Muscle layer of colon (tissue), 2 donors: ENCODE measurements at regions not wholly inside any gene's neighbourhood (a gene's known extent, or its start where the extent isn't known, plus 50 kb on each side); places are given as distances from the start of the nearest gene placed in this dataset.

Experiments used
- H3K27ac ChIP-seq: one replicate; pipeline ENCODE4 v1.7.0; 2013; ENCODE audit warnings: low read depth, mild to moderate bottlenecking, low read length, moderate library complexity
- H3K27me3 ChIP-seq, 2 donors: one replicate each; pipeline ENCODE4 v1.7.0; 2013; ENCODE audit warnings: low read length in 2 of 2, mild to moderate bottlenecking in 2 of 2; ENCODE audit not compliant: insufficient read depth in 2 of 2, control insufficient read depth in 1 of 2
- H3K36me3 ChIP-seq: one replicate; pipeline ENCODE4 v1.7.0; 2013; ENCODE audit warnings: mild to moderate bottlenecking, low read length; ENCODE audit not compliant: insufficient read depth
- H3K4me1 ChIP-seq: one replicate; pipeline ENCODE4 v1.7.0; 2013; ENCODE audit warnings: mild to moderate bottlenecking, low read length; ENCODE audit not compliant: insufficient read depth
- H3K4me3 ChIP-seq, 2 donors: one replicate each; pipeline ENCODE4 v1.7.0; 2013; ENCODE audit warnings: low read length in 2 of 2, low read depth in 1 of 2, mild to moderate bottlenecking in 1 of 2, moderate library complexity in 1 of 2
- H3K9ac ChIP-seq: one replicate; pipeline ENCODE4 v1.7.0; 2013; ENCODE audit warnings: low read length
- H3K9me3 ChIP-seq: one replicate; pipeline ENCODE4 v1.7.0; 2013; ENCODE audit warnings: mild to moderate bottlenecking, low read length
- donor health status: abdominal sarcoma.
- donor health status: Adenocarcinoma of cecum.

GRCh38 chr10:131751827-131752775, 148.7 kb upstream of the PPP2R2D start:
- H3K9me3 ChIP-seq = no peaks in the 10 kb centered on the region
- H3K4me1 ChIP-seq = no peaks in the 10 kb centered on the region
- H3K9ac ChIP-seq = no peak overlapping the region
- no peak overlapping the region for H3K4me3 ChIP-seq
- no peak overlapping the region for H3K27ac ChIP-seq
- H3K36me3 ChIP-seq = no peaks in the 10 kb centered on the region
- no peaks in the 10 kb centered on the region for H3K27me3 ChIP-seq

- H3K9ac ChIP-seq = no peak overlapping the region
- no peaks in the 10 kb centered on the region for H3K9me3 ChIP-seq
- H3K27ac ChIP-seq = no peak overlapping the region
- no peak overlapping the region for H3K4me3 ChIP-seq
- no peaks in the 10 kb centered on the region for H3K4me1 ChIP-seq
- H3K36me3 ChIP-seq = no peaks in the 10 kb centered on the region
- no peaks in the 10 kb centered on the region for H3K27me3 ChIP-seq
Observed at GRCh38 chr10:131753336-131753735, 147.5 kb upstream of the PPP2R2D start.

GRCh38 chr10:131755200-131755599, 145.6 kb upstream of the PPP2R2D start:
- no peaks in the 10 kb centered on the region for H3K4me1 ChIP-seq
- H3K36me3 ChIP-seq = no peaks in the 10 kb centered on the region
- no peak overlapping the region for H3K4me3 ChIP-seq
- no peak overlapping the region for H3K9ac ChIP-seq
- no peak overlapping the region for H3K27ac ChIP-seq
- H3K9me3 ChIP-seq = no peaks in the 10 kb centered on the region
- no peaks in the 10 kb centered on the region for H3K27me3 ChIP-seq

- Histone ChIP-seq H3K27ac (no peak overlapping the region), H3K4me1 (no peaks in the 10 kb centered on the region), H3K4me3 (no peak overlapping the region), H3K36me3 (no peaks in the 10 kb centered on the region), H3K9ac (no peak overlapping the region), H3K27me3 (no peaks in the 10 kb centered on the region), H3K9me3 (no peaks in the 10 kb centered on the region)
Observed at GRCh38 chr10:131757285-131758058, 143.3 kb upstream of the PPP2R2D start.

- H3K9me3 ChIP-seq = no peaks in the 10 kb centered on the region
- no peaks in the 10 kb centered on the region for H3K4me1 ChIP-seq
Observed at GRCh38 chr10:131758062-131758938, 142.5 kb upstream of the PPP2R2D start.

GRCh38 chr10:131758939-131759301, 141.9 kb upstream of the PPP2R2D start:
- H3K4me1 ChIP-seq = no peaks in the 10 kb centered on the region
- no peaks in the 10 kb centered on the region for H3K36me3 ChIP-seq
- H3K27ac ChIP-seq = no peak overlapping the region
- no peak overlapping the region for H3K4me3 ChIP-seq
- no peaks in the 10 kb centered on the region for H3K9me3 ChIP-seq
- H3K27me3 ChIP-seq = no peaks in the 10 kb centered on the region
- no peak overlapping the region for H3K9ac ChIP-seq

More at GRCh38 chr10:131758062-131758938, 142.5 kb upstream of the PPP2R2D start:
- no peak overlapping the region for H3K4me3 ChIP-seq
- H3K27me3 ChIP-seq = no peaks in the 10 kb centered on the region
- no peak overlapping the region for H3K27ac ChIP-seq
- no peak overlapping the region for H3K9ac ChIP-seq
- H3K36me3 ChIP-seq = no peaks in the 10 kb centered on the region

- no peaks in the 10 kb centered on the region for H3K36me3 ChIP-seq
- H3K4me1 ChIP-seq = no peaks in the 10 kb centered on the region
- no peak overlapping the region for H3K4me3 ChIP-seq
- H3K27ac ChIP-seq = no peak overlapping the region
- no peaks in the 10 kb centered on the region for H3K9me3 ChIP-seq
- no peaks in the 10 kb centered on the region for H3K27me3 ChIP-seq
- H3K9ac ChIP-seq = no peak overlapping the region
Observed at GRCh38 chr10:131759347-131759746, 141.5 kb upstream of the PPP2R2D start.

- no peaks in the 10 kb centered on the region for H3K27me3 ChIP-seq
- no peak overlapping the region for H3K27ac ChIP-seq
- H3K9ac ChIP-seq = no peak overlapping the region
- no peak overlapping the region for H3K4me3 ChIP-seq
- no peaks in the 10 kb centered on the region for H3K4me1 ChIP-seq
- no peaks in the 10 kb centered on the region for H3K9me3 ChIP-seq
- H3K36me3 ChIP-seq = no peaks in the 10 kb centered on the region
Observed at GRCh38 chr10:131760416-131761166, 140.2 kb upstream of the PPP2R2D start.

- Histone ChIP-seq H3K27me3 (no peaks in the 10 kb centered on the region), H3K4me1 (no peaks in the 10 kb centered on the region), H3K4me3 (no peak overlapping the region), H3K9ac (no peak overlapping the region), H3K36me3 (no peaks in the 10 kb centered on the region), H3K9me3 (no peaks in the 10 kb centered on the region), H3K27ac (no peak overlapping the region)
Observed at GRCh38 chr10:131762789-131763696, 137.8 kb upstream of the PPP2R2D start.

GRCh38 chr10:131764929-131765328, 135.9 kb upstream of the PPP2R2D start:
- Histone ChIP-seq H3K4me3 (no peak overlapping the region), H3K27me3 (no peaks in the 10 kb centered on the region), H3K9ac (no peak overlapping the region), H3K27ac (no peak overlapping the region), H3K4me1 (no peaks in the 10 kb centered on the region), H3K9me3 (no peaks in the 10 kb centered on the region), H3K36me3 (no peaks in the 10 kb centered on the region)
